ENCODE measurements at regions not wholly inside any gene's neighbourhood (a gene's known extent, or its start where the extent isn't known, plus 50 kb on each side); places are given as distances from the start of the nearest gene placed in this dataset.

GRCh38 chr4:84189144-84189543 is 309.9 kb downstream of the NKX6-1 start:
- no peak overlapping the region for H3K27ac ChIP-seq (ENCODE audit: low read length)
- 60% methylated on average over 1 of the region's 1 CpG for WGBS (ENCODE audit: insufficient coverage)
- no peak for DNase-seq
- no peaks in the 10 kb centered on the region for H3K27me3 ChIP-seq (ENCODE audit: control insufficient read depth, insufficient read depth, low read length)
- no peaks in the 10 kb centered on the region for H3K36me3 ChIP-seq (ENCODE audit: control insufficient read depth, insufficient read depth, low read length)
- H3K4me1 ChIP-seq (ENCODE audit: control insufficient read depth, insufficient read depth, low read length): no peaks in the 10 kb centered on the region
- no peak overlapping the region for H3K4me3 ChIP-seq (ENCODE audit: low read length)
- no peaks in the 10 kb centered on the region for H3K9me3 ChIP-seq (replicated peaks; ENCODE audit: control insufficient read depth, low read depth, low read length)

- no peaks in the 10 kb centered on the region for H3K27me3 ChIP-seq (ENCODE audit: control insufficient read depth, insufficient read depth, low read length)
- H3K4me3 ChIP-seq (ENCODE audit: low read length): no peak overlapping the region
- no peaks in the 10 kb centered on the region for H3K9me3 ChIP-seq (replicated peaks; ENCODE audit: control insufficient read depth, low read depth, low read length)
- no peak overlapping the region for H3K27ac ChIP-seq (ENCODE audit: low read length)
- no CpG with 5 or more reads among the region's 2 CpGs for WGBS (ENCODE audit: insufficient coverage)
- no peaks in the 10 kb centered on the region for H3K36me3 ChIP-seq (ENCODE audit: control insufficient read depth, insufficient read depth, low read length)
- no peaks in the 10 kb centered on the region for H3K4me1 ChIP-seq (ENCODE audit: control insufficient read depth, insufficient read depth, low read length)
- DNase-seq: no peak
These were observed 319.7 kb downstream of the NKX6-1 start for GRCh38 chr4:84179409-84179808.

GRCh38 chr4:84177831-84178542 is 321.1 kb downstream of the NKX6-1 start:
- Histone ChIP-seq H3K27ac (ENCODE audit: low read length) (no peak overlapping the region), H3K36me3 (ENCODE audit: control insufficient read depth, insufficient read depth, low read length) (no peaks in the 10 kb centered on the region), H3K4me1 (ENCODE audit: control insufficient read depth, insufficient read depth, low read length) (no peaks in the 10 kb centered on the region), H3K4me3 (ENCODE audit: low read length) (no peak overlapping the region), H3K9me3 (replicated peaks; ENCODE audit: control insufficient read depth, low read depth, low read length) (no peaks in the 10 kb centered on the region), H3K27me3 (ENCODE audit: control insufficient read depth, insufficient read depth, low read length) (no peaks in the 10 kb centered on the region)
- WGBS (ENCODE audit: insufficient coverage): 42% methylated on average over 5 of the region's 5 CpGs
- DNase-seq: peak; percentile 61

DNA sequence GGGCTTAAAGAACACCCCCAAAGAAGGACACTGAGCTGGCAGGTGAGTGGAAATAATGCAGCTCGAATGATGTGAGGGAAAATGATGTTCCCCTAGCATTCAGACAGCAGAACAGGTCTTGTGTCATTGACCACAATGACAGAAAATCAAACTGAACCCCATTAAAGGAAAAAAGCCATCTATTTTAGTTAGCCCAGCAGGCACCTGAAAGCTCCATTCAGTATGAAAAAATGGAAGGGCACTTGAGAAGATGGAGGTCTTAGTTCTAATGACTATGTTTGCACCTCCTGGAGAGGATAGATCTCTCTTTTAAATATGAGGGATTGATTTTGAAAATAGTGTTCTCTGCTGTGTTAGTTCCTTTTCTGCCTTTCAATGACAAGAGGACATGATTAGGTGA is 323.1 kb downstream of the NKX6-1 start:
- DNase-seq: no peak
- H3K4me1 ChIP-seq (ENCODE audit: control insufficient read depth, insufficient read depth, low read length): no peaks in the 10 kb centered on the region
- H3K36me3 ChIP-seq (ENCODE audit: control insufficient read depth, insufficient read depth, low read length): no peaks in the 10 kb centered on the region
- no peaks in the 10 kb centered on the region for H3K9me3 ChIP-seq (replicated peaks; ENCODE audit: control insufficient read depth, low read depth, low read length)
- H3K27ac ChIP-seq (ENCODE audit: low read length): no peak overlapping the region
- H3K27me3 ChIP-seq (ENCODE audit: control insufficient read depth, insufficient read depth, low read length): no peaks in the 10 kb centered on the region
- no CpG with 5 or more reads among the region's 1 CpG for WGBS (ENCODE audit: insufficient coverage)
- H3K4me3 ChIP-seq (ENCODE audit: low read length): no peak overlapping the region

DNA sequence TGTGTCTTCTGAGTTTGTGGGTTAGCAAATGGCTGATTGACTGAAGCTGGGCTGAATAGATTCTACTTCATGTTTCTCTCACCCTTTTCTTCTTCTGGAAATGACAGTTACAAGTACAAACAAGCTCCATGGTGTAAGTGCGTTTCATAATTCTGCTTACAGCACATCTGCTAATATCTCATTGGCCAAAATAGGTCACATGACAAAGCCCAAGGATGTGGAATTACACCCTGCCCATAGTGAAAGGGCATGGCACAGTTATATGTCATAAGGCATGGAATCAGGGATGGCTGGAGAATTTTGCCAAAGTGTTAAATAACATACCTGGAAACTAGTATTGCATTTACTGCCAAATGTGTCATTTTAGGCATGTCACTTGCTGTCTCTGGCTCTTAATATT is 327.2 kb downstream of the NKX6-1 start:
- DNase-seq: no peak
- H3K27me3 ChIP-seq (ENCODE audit: control insufficient read depth, insufficient read depth, low read length): no peaks in the 10 kb centered on the region
- H3K27ac ChIP-seq (ENCODE audit: low read length): no peak overlapping the region
- no peaks in the 10 kb centered on the region for H3K36me3 ChIP-seq (ENCODE audit: control insufficient read depth, insufficient read depth, low read length)
- no peak overlapping the region for H3K4me3 ChIP-seq (ENCODE audit: low read length)
- WGBS (ENCODE audit: insufficient coverage): no CpG with 5 or more reads among the region's 1 CpG
- H3K4me1 ChIP-seq (ENCODE audit: control insufficient read depth, insufficient read depth, low read length): no peaks in the 10 kb centered on the region
- no peaks in the 10 kb centered on the region for H3K9me3 ChIP-seq (replicated peaks; ENCODE audit: control insufficient read depth, low read depth, low read length)

DNA sequence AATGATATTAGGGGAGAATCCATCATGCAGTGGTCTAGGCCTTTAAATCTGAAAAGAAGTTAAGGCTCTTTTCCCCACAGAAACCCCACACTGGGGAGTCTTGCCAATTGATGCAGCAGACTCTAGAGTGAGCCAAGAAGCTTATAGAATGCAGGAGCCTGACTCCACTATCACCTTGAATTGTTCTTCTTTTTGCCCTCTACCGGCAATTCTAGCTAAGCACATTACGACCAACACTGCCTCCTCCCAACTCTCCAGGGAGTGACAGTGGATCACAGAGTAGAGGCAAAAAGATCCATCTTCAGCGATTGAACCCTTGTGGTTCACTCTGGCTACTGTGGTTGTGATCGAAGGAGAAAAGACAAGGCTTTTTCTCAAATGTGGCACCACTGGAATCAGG is 331.5 kb downstream of the NKX6-1 start:
- Histone ChIP-seq H3K4me3 (ENCODE audit: low read length) (no peak overlapping the region), H3K9me3 (replicated peaks; ENCODE audit: control insufficient read depth, low read depth, low read length) (no peaks in the 10 kb centered on the region), H3K36me3 (ENCODE audit: control insufficient read depth, insufficient read depth, low read length) (no peaks in the 10 kb centered on the region), H3K27me3 (ENCODE audit: control insufficient read depth, insufficient read depth, low read length) (no peaks in the 10 kb centered on the region), H3K4me1 (ENCODE audit: control insufficient read depth, insufficient read depth, low read length) (no peaks in the 10 kb centered on the region), H3K27ac (ENCODE audit: low read length) (no peak overlapping the region)
- DNase-seq: peak; percentile 6
- WGBS (ENCODE audit: insufficient coverage): 50% methylated on average over 1 of the region's 4 CpGs

DNA sequence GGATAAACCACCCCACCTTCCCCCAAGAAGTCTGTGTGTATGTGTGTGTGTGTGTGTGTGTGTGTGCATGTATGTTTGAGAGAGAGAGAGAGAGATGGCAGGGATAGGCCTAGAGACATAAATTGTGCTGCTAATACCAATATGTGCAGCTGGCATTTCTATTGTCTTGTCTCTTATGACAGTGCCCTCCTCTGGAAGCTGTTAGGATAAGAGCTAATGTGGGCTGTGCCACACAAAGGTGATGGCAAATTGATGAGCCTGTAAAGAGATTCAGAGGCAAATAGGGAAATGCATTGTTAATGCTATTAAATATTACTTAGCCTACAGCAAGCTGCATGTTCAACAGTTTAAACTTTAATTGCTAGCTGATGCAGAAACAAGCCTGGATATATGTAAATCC is 332.0 kb downstream of the NKX6-1 start:
- Histone ChIP-seq H3K9me3 (replicated peaks; ENCODE audit: control insufficient read depth, low read depth, low read length) (no peaks in the 10 kb centered on the region), H3K27ac (ENCODE audit: low read length) (no peak overlapping the region), H3K36me3 (ENCODE audit: control insufficient read depth, insufficient read depth, low read length) (no peaks in the 10 kb centered on the region), H3K4me1 (ENCODE audit: control insufficient read depth, insufficient read depth, low read length) (no peaks in the 10 kb centered on the region), H3K4me3 (ENCODE audit: low read length) (no peak overlapping the region), H3K27me3 (ENCODE audit: control insufficient read depth, insufficient read depth, low read length) (no peaks in the 10 kb centered on the region)
- no peak for DNase-seq

DNA sequence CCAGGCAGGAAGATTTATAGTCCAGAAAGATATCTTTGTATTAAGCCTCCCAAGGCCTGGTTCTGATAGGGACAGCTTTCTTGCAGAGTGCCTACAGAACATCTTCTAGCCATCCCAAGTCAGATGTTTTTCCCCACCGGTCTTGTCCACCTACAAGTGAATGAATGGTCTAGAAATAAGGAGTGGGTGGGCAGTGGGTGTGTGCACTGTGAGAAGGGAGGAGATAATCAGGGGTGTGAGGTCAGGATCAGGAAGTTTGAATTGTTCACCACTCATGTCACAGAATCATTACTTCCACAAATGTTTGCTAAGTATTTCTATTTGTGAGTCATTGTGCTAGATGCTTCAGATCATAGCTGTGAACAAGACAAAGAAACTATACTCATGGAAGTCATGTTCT is 332.6 kb downstream of the NKX6-1 start:
- no CpG with 5 or more reads among the region's 1 CpG for WGBS (ENCODE audit: insufficient coverage)
- Histone ChIP-seq H3K36me3 (ENCODE audit: control insufficient read depth, insufficient read depth, low read length) (no peaks in the 10 kb centered on the region), H3K27ac (ENCODE audit: low read length) (no peak overlapping the region), H3K27me3 (ENCODE audit: control insufficient read depth, insufficient read depth, low read length) (no peaks in the 10 kb centered on the region), H3K4me1 (ENCODE audit: control insufficient read depth, insufficient read depth, low read length) (no peaks in the 10 kb centered on the region), H3K9me3 (replicated peaks; ENCODE audit: control insufficient read depth, low read depth, low read length) (no peaks in the 10 kb centered on the region), H3K4me3 (ENCODE audit: low read length) (no peak overlapping the region)
- DNase-seq: no peak

DNA sequence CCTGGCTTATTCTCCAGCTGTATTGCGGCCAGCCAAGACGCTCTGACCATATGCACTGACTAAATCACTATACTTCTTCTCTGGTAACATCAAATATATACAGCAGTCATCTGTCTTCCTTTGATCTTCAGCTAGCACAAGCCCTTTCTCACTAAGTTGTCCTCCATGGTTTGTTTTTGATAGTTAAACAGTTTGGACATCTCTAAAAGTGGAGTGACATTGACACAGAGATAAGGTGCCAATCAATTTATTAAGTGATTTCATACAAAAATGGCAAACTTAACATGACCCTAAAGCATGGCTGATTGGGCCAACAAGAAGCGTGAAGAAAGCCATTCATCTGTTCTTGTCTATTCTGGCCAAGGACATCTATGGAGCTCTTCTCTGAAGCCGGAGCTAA is 334.9 kb downstream of the NKX6-1 start:
- no peaks in the 10 kb centered on the region for H3K36me3 ChIP-seq (ENCODE audit: control insufficient read depth, insufficient read depth, low read length)
- no peak overlapping the region for H3K27ac ChIP-seq (ENCODE audit: low read length)
- no peaks in the 10 kb centered on the region for H3K9me3 ChIP-seq (replicated peaks; ENCODE audit: control insufficient read depth, low read depth, low read length)
- no peak for DNase-seq
- no peaks in the 10 kb centered on the region for H3K4me1 ChIP-seq (ENCODE audit: control insufficient read depth, insufficient read depth, low read length)
- no CpG with 5 or more reads among the region's 4 CpGs for WGBS (ENCODE audit: insufficient coverage)
- H3K4me3 ChIP-seq (ENCODE audit: low read length): no peak overlapping the region
- peaks cover 3% of the 10 kb centered on the region for H3K27me3 ChIP-seq (ENCODE audit: control insufficient read depth, insufficient read depth, low read length)

- DNase-seq: peak; percentile 17
These were observed 339.3 kb downstream of the NKX6-1 start for GRCh38 chr4:84159762-84160161.

GRCh38 chr4:84158670-84159069 is 340.4 kb downstream of the NKX6-1 start:
- Histone ChIP-seq H3K9me3 (replicated peaks; ENCODE audit: control insufficient read depth, low read depth, low read length) (no peaks in the 10 kb centered on the region), H3K27me3 (ENCODE audit: control insufficient read depth, insufficient read depth, low read length) (peaks cover 3% of the 10 kb centered on the region), H3K4me1 (ENCODE audit: control insufficient read depth, insufficient read depth, low read length) (no peaks in the 10 kb centered on the region), H3K4me3 (ENCODE audit: low read length) (no peak overlapping the region), H3K36me3 (ENCODE audit: control insufficient read depth, insufficient read depth, low read length) (no peaks in the 10 kb centered on the region), H3K27ac (ENCODE audit: low read length) (no peak overlapping the region)
- 95% methylated on average over 5 of the region's 5 CpGs for WGBS (ENCODE audit: insufficient coverage)
- no peak for DNase-seq

More at GRCh38 chr4:84159762-84160161, 339.3 kb downstream of the NKX6-1 start:
- no peaks in the 10 kb centered on the region for H3K9me3 ChIP-seq (replicated peaks; ENCODE audit: control insufficient read depth, low read depth, low read length)
- H3K4me1 ChIP-seq (ENCODE audit: control insufficient read depth, insufficient read depth, low read length): no peaks in the 10 kb centered on the region
- no peak overlapping the region for H3K4me3 ChIP-seq (ENCODE audit: low read length)
- no peak overlapping the region for H3K27ac ChIP-seq (ENCODE audit: low read length)
- 15% methylated on average over 3 of the region's 5 CpGs for WGBS (ENCODE audit: insufficient coverage)
- no peaks in the 10 kb centered on the region for H3K36me3 ChIP-seq (ENCODE audit: control insufficient read depth, insufficient read depth, low read length)
- H3K27me3 ChIP-seq (ENCODE audit: control insufficient read depth, insufficient read depth, low read length): peaks cover 3% of the 10 kb centered on the region

Data from muscle of leg (tissue), 3 donors.